Thymus (tissue), 11 donors: ENCODE measurements at regions not wholly inside any gene's neighbourhood (a gene's known extent, or its start where the extent isn't known, plus 50 kb on each side); places are given as distances from the start of the nearest gene placed in this dataset.

ENCODE experiments used
- DNase-seq, 9 donors: peaks; one replicate each; pipeline ENCODE4 v3.0.0-alpha.2; 2013; ENCODE audit warnings: low spot score in 9 of 9, low read depth in 6 of 9, missing footprints in 1 of 9
- H3K27ac ChIP-seq, 2 donors: one replicate each; pipeline ENCODE4 v1.5.1; 2013; ENCODE audit warnings: control low read depth in 1 of 2, low read depth in 1 of 2, low read length in 1 of 2, mild to moderate bottlenecking in 1 of 2, moderate library complexity in 1 of 2
- H3K27me3 ChIP-seq, 2 donors: one replicate each; pipeline ENCODE4 v1.5.1; 2013; ENCODE audit warnings: low read length in 1 of 2; ENCODE audit not compliant: control insufficient read depth in 2 of 2, insufficient read depth in 1 of 2
- H3K36me3 ChIP-seq, 2 donors: one replicate each; pipeline ENCODE4 v1.5.1; 2013; ENCODE audit warnings: low read length in 1 of 2, mild to moderate bottlenecking in 1 of 2, moderate library complexity in 1 of 2; ENCODE audit not compliant: control insufficient read depth in 2 of 2, insufficient read depth in 2 of 2
- H3K4me1 ChIP-seq, 2 donors: one replicate each; pipeline ENCODE4 v1.5.1; 2013; ENCODE audit warnings: low read length in 2 of 2; ENCODE audit not compliant: control insufficient read depth in 2 of 2, insufficient read depth in 2 of 2
- H3K4me3 ChIP-seq, 2 donors: one replicate each; pipeline ENCODE4 v1.5.1; 2013; ENCODE audit warnings: low read length in 2 of 2, control low read depth in 1 of 2, mild to moderate bottlenecking in 1 of 2
- H3K9me3 ChIP-seq, 2 donors: one replicate each; pipeline ENCODE4 v1.5.1; 2013; ENCODE audit warnings: low read length in 1 of 2, mild to moderate bottlenecking in 1 of 2; ENCODE audit not compliant: control insufficient read depth in 2 of 2, insufficient read depth in 1 of 2
- WGBS: extraction: QIAGEN DNeasy Blood & Tissue Kit; methylation state at CpG from one replicate; pipeline ENCODE4 v1.1.7; 2013; 5-methylcytosine and 5-hydroxymethylcytosine counted together
- donor health status: healthy.

- Histone ChIP-seq H3K27ac (no peak overlapping the region), H3K27me3 (no peaks in the 10 kb centered on the region), H3K36me3 (no peaks in the 10 kb centered on the region), H3K9me3 (no peaks in the 10 kb centered on the region), H3K4me1 (no peaks in the 10 kb centered on the region), H3K4me3 (no peak overlapping the region)
- DNase-seq = no peak
Observed at GRCh38 chr12:61072717-61073116, 1187.5 kb upstream of the USP15 start.

DNA sequence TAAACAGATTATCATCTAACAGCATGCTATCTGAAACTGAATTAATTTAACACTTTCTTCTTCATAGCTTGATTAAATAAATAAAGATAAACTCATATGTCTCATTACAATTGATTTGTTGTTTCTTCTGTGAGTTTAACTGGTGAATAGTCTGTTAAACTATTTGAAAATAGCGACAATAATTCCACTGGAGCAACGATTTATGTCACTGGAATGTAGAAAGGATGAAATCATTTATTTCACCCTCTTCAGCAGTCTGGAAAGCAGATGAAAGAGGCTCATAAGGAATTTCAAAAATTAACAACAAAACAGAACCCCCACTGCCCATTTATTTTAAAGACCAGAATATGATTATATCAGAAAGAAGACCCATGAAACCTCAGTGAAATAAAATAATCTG is 1165.1 kb upstream of the USP15 start:
- Histone ChIP-seq H3K4me1 (no peaks in the 10 kb centered on the region), H3K27ac (no peak overlapping the region), H3K27me3 (no peaks in the 10 kb centered on the region), H3K4me3 (no peak overlapping the region), H3K36me3 (no peaks in the 10 kb centered on the region), H3K9me3 (peaks cover 0 to 7% of the 10 kb centered on the region in 2 donors)
- 86% methylated on average over 2 of the region's 2 CpGs for WGBS
- DNase-seq = no peak

DNA sequence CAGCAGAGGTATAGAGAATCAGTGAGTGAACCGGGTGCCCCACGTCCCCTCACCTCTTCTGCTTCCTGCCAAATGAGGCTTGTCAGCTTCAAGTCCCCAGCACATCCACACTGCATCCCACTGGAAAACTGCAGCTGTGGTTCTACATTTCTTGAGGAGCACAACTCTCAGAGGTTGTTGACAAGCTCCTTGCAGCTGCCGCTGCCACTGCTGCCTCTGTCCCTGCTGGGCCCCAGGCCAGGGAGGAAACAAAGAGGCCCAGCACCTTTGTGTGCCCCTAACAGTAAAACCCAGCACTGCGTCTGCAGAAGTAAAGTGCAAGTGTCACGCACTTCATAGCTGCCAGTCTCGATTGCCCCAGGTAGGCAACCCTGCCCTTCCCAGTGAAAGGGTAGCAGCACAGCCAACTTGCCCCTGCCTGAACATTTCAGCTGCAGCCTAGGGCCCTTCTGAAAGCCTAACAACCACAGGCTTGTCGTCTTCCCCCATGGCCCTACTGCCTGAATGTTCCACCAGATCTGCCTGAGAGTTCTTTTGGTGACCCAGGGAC is 1162.1 kb upstream of the USP15 start:
- no peaks in the 10 kb centered on the region for H3K27me3 ChIP-seq
- no peaks in the 10 kb centered on the region for H3K4me1 ChIP-seq
- H3K27ac ChIP-seq = no peak overlapping the region
- DNase-seq = no peak
- no peaks in the 10 kb centered on the region for H3K9me3 ChIP-seq
- H3K36me3 ChIP-seq = no peaks in the 10 kb centered on the region
- WGBS = 58% methylated on average over 7 of the region's 7 CpGs
- no peak overlapping the region for H3K4me3 ChIP-seq

- peaks cover 0 to 4% of the 10 kb centered on the region in 2 donors for H3K9me3 ChIP-seq
- H3K36me3 ChIP-seq = no peaks in the 10 kb centered on the region
- no peak for DNase-seq
- H3K27me3 ChIP-seq = no peaks in the 10 kb centered on the region
- no peak overlapping the region for H3K27ac ChIP-seq
- no peak overlapping the region for H3K4me3 ChIP-seq
- no peaks in the 10 kb centered on the region for H3K4me1 ChIP-seq
Observed at GRCh38 chr12:61107118-61107517, 1153.1 kb upstream of the USP15 start.

DNA sequence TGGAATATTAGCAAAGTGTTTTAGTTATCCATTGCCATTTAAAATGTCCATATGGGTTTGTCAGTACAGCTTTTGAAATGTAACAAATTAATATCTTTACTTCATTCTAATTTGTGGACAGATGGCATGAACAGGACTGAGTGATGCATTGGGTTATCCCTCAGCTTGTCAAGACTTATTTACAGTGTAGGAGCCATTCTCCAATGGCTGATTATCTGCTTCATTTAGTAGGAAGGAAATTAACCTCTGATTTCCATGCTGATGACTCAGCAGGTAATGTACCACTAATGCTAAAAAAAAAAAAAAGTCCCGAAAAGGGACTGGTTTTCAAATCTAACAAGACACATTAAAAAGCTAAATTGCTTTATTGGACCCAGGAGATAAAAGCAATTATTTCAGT is 1149.0 kb upstream of the USP15 start:
- 93% methylated on average over 1 of the region's 1 CpG for WGBS
- H3K4me3 ChIP-seq = no peak overlapping the region
- H3K36me3 ChIP-seq = no peaks in the 10 kb centered on the region
- no peaks in the 10 kb centered on the region for H3K27me3 ChIP-seq
- H3K27ac ChIP-seq = no peak overlapping the region
- DNase-seq = no peak
- peaks cover 0 to 6% of the 10 kb centered on the region in 2 donors for H3K9me3 ChIP-seq
- H3K4me1 ChIP-seq = no peaks in the 10 kb centered on the region

DNA sequence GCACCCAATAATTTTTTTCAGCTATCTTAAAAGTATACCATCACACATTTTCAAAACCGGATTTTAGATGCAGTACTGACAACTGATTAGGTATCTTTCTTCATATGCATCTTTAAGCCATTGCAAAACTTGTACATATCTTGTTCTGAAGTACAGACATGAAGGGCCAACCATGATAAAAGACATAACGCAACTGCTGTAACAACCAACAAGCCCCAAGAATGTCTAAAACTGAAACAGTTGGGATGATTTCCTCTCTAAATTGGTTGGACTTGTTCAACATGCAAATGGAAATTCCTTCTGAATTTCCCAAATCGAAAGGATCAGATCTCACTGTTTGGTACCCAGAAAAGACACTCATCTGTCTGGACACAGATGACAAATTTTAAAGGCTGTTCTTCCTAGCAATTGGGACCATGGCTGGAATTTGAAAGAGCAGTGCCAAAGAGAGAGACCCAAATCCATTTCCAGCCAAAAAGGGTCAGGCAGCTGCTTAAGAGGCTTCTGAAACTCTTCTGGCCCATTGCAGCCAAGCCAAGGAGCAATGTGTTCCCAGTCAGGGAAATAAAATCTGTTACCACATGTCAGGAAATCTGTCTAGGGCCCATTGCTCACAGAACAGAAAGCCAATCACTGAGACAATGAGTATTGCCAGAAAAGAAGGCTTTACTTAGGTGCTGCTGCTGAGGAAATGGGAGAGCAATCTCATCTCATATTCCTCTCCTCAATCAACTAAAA is 1122.4 kb upstream of the USP15 start:
- Histone ChIP-seq H3K27ac (no peak overlapping the region), H3K4me3 (no peak overlapping the region), H3K4me1 (no peaks in the 10 kb centered on the region), H3K9me3 (no peaks in the 10 kb centered on the region), H3K27me3 (no peaks in the 10 kb centered on the region), H3K36me3 (no peaks in the 10 kb centered on the region)
- 90% methylated on average over 3 of the region's 3 CpGs for WGBS
- no peak for DNase-seq

DNA sequence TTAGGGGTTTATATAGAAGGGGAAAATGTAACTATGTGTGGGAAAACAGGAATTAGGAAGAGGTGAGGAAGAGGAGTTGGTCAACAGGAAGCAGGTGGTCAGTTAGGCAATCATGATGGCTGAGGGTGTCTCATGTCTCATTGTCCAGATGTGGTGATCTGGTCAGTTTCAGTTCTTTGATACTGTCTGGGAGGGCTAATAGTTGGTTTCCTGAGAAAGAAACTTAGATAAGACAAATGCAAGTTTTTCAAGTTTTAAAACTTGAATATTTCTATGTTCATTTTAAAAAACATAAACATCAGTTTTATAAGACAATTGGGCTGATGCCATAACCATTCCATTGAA is 1121.8 kb upstream of the USP15 start:
- Histone ChIP-seq H3K27ac (no peak overlapping the region), H3K9me3 (no peaks in the 10 kb centered on the region), H3K27me3 (no peaks in the 10 kb centered on the region), H3K4me1 (no peaks in the 10 kb centered on the region), H3K36me3 (no peaks in the 10 kb centered on the region), H3K4me3 (no peak overlapping the region)
- no peak for DNase-seq

DNA sequence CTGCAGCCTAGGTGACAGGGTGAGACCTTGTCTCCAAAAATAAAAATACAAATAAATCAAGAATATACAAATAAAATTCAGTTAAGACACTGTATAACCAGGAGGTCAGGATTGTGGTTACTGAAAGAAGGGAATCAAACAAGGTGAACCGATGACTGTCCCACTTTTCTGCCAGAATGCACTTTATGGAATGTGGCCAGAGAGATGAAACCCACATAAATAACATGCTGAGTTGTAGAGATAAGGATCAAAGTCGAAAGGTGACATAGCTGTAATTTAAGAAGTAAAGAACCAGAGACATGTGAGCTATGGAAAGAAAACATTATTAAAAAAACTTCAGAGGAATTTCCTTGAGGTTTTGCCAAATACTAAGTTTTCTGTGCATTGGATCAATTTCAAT is 1098.2 kb upstream of the USP15 start:
- Histone ChIP-seq H3K4me1 (no peaks in the 10 kb centered on the region), H3K9me3 (peaks cover 0 to 1% of the 10 kb centered on the region in 2 donors), H3K27ac (no peak overlapping the region), H3K36me3 (no peaks in the 10 kb centered on the region), H3K27me3 (no peaks in the 10 kb centered on the region), H3K4me3 (no peak overlapping the region)
- peak in 1 of 9 donors; percentile 0 for DNase-seq
- 70% methylated on average over 2 of the region's 2 CpGs for WGBS

- Histone ChIP-seq H3K9me3 (peaks cover 0 to 5% of the 10 kb centered on the region in 2 donors), H3K27ac (no peak overlapping the region), H3K36me3 (no peaks in the 10 kb centered on the region), H3K4me1 (no peaks in the 10 kb centered on the region), H3K4me3 (no peak overlapping the region), H3K27me3 (no peaks in the 10 kb centered on the region)
- 89% methylated on average over 18 of the region's 18 CpGs for WGBS
- DNase-seq = no peak
Observed at GRCh38 chr12:61188801-61189595, 1071.2 kb upstream of the USP15 start.
